GM19468 (cell line): ENCODE measurements at regions not wholly inside any gene's neighbourhood (a gene's known extent, or its start where the extent isn't known, plus 50 kb on each side); places are given as distances from the start of the nearest gene placed in this dataset.
"Not testable (repeated sequence)": the region's sequence is repeated elsewhere in the genome, so short reads cannot be mapped to it uniquely, and the experiment has no call there.

Experiments
- ATAC-seq: cut with Tn5 transposase; IDR thresholded peaks from one replicate; pipeline ENCODE4 v1.9.1; 2021; ENCODE audit warnings: mild to moderate bottlenecking, moderate library complexity, moderate number of reproducible peaks; ENCODE audit not compliant: unreplicated experiment; ENCODE audit errors: extremely low read depth

DNA sequence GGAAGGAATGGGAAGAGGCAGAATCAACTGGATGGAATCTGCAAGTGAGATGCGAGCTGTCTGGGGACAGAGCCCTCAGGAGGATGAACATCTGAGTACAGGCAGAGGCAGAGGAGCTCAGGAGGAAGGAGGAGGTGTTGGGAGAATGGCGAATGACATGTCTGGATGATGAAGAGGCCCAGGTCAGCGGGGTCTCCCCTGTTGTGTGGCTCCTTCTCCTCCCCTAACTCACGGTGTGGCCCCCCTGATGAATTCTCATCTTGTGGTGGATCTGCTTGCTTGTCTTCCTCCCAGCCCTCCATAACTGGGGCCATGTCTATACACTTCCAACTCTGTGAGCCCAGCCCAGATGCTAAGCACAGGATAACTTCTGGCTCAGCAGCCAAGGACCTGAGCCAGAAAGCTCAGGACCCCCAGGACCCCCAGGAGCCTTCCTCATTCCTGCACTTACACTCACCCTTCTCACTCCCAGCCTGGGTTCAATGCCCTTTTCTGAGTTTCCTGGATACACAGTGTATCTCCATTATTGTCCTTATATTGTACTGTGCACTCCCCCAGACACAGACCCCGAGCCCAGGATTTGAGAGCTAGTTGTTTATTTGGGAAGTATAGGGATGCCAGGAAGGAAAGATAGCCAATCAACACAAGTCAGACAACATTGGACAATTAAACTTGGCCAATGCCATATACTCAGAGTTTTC is 678.6 kb upstream of the HS6ST1 start:
- ATAC-seq, result no peak

GRCh38 chr2:129001926-129002325 is 683.3 kb upstream of the HS6ST1 start:
- no peak for ATAC-seq

DNA sequence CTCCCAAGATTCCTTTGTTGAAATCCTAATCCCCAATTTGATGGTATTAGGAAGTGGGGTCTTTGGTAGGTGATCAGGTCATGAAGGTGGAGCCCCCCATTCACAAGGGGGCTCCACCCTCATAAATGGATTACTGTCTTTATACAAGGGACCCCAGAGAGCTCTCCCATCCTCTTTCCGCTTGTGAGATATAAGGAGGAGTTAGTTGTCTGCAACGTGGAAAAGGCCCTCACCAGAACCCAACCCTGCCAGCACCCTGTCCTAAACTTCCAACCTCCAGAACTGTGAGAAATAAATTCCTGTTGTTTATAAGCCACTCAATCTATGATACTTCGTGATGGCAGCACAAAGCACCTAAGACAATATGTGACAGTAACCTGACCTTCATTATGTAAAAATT is 684.1 kb upstream of the HS6ST1 start:
- no peak for ATAC-seq

DNA sequence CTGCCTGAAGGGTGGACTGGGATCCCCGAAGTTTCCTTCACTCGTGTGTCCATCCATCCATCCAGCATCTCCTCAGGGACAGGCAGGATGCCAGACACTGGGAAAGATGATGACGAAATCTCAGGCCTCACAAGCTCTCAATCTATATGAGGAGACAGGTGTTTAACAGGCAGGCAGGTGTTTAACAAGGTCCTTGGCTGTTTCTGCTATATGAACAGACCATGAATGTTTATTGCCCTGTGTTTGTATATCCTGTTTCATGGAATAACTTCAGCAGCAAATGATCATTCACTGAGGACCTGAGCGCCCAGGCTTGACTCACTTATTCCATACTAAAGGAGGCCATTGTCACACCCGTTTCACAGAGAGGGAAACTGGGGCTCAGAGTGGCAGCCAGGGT is 685.8 kb upstream of the HS6ST1 start:
- no peak for ATAC-seq

- ATAC-seq, result no peak
These were observed 686.3 kb upstream of the HS6ST1 start for GRCh38 chr2:129004940-129005490.

GRCh38 chr2:129006135-129006886 is 687.6 kb upstream of the HS6ST1 start:
- ATAC-seq, result no peak

DNA sequence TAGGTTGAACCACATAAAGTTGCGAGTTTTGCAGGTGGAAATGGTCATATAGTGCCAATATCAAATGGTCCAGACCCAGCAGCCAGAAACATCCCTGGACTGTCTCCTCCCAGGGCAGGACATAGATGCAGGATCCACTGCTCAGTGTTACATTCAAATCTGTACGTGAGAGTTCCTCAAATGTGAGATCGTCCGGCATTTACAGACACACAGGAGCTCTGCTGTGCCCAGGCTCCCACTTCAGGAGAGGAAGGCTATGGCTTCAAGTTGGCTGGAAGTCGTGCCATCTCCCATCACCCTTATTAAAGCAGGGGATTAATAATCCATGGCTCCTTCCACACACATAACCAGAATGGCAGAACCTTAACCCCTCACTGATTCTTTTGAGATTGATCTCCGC is 688.2 kb upstream of the HS6ST1 start:
- no peak for ATAC-seq

DNA sequence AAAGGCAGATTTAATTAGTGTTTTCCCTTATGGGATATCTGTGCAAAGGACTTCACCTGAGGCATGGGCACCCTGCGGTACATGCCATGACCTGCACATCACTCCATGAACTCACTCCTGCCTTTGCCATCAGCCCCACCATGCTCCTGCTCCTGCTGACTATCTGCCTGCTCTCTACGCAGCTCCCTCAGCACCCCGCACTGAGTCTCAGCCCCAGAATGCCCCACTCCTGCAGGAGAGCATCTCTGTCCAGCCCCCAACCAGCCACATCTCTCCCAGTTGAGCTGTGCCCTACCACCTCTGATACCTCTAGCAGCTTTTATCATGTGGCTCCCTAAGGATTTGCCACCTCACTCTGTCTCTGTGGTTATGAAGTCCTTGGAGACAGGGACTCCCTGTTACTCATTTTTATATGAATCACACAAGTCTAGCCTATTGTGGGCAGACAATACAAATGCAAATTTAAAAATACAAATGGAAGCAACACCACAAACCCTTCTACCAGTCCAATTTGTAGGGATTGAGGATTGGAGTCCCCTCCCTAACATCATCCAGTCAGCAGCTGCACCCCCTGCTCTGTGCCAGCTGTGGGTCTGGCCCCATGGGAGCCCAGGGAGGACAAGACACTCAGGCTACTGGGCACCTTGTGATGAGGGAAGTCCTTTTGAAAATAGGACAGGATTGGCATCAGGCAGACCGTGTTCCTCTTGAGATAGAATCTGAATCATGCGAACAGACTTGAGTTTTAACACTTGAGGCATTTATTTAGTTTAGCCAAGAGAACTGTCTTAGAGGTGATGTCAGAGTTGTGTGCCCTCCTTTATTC is 689.6 kb upstream of the HS6ST1 start:
- ATAC-seq, result no peak

DNA sequence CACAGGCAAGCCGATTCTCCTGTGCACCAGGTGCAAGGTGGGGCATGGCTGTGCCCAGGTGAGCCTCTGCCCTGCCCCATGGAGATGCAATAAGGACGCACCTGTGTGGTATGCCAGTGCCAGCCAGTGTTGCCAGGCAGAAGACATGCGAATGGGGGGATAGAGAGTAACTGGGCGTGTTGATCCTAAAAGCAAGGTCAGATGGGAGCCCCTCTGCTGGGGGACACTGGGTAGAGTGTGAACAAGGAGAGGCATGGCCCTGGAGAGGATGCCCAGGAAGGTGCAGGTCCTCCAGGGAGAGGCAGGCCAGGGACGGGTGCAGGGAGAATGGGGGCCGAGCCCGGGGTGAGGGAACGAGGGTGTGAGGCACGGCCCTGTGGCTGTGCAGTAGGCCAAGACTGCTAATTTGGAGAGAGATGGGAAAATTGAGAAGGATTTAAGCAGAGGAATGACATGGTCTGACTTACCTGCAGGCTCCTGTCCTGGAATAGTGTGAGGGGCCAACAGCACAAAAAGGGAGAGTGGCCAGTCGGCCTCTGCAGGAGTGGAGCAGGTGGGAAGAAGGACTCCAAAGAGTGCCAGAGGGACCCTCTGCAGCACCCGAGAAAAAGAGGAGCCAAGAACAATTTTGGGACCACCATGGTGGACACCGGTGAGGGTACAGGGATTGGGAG is 690.4 kb upstream of the HS6ST1 start:
- ATAC-seq, result no peak

DNA sequence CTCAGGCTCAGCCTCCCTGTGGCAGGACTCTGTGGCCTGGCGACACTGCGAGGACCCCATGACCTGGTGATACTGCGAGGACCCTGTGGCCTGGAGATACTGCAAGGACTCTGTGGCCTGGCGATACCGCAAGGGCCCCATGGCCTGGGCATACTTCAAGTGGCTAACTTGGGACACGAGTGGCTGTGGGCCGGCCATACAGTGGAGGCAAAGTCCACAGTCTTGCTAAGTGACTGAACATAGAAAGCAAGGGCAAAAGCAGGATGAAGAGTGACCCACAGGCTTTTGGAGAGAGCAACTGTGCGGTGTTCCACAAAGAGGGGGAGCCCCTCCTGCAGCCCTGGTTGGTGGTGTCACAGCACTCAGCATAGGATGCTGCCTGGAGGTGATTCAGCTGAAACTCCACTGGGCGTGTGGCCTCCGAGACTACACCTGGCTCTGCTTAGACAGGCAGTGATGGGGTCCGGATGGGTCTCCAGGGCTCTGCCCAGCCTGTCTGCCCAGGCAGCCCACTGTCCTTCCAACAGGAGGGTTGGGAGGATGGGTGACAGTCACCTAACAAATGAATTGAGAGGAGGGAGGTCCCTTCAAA is 691.0 kb upstream of the HS6ST1 start:
- ATAC-seq, result no peak

GRCh38 chr2:129010262-129010661 is 691.6 kb upstream of the HS6ST1 start:
- ATAC-seq, result no peak

DNA sequence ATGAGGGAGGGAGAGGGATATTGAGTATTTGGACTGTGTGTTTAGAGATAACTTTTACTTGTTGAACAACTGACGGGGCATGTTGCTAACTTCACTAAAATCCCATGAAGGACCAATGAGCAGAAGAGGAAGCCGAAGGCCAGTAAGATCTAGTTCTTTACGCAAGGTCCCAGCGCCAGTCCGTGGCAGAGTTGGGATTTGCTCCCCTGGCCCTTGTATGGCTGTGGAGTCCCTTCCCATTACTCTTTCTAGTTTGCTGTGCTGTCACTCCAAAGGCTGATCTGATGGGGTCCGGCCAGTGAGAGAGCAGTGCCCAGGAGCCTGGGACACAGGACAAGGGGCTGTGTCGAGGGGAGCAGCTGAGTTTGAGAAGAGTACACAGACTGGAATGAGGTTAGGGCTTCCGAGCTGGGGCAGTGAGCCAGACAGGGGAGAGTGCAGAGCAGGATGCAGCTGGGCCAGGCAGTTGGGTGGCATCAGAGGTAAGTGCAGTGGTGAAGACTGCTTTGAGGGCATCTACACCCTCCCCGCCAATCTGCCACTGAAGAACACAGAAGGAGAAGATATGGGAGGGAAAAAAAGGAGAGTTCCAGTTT is 692.9 kb upstream of the HS6ST1 start:
- ATAC-seq, result no peak

- no peak for ATAC-seq
These were observed 695.8 kb upstream of the HS6ST1 start for GRCh38 chr2:129014432-129014831.

GRCh38 chr2:129015397-129016285 is 697.0 kb upstream of the HS6ST1 start:
- no peak for ATAC-seq

DNA sequence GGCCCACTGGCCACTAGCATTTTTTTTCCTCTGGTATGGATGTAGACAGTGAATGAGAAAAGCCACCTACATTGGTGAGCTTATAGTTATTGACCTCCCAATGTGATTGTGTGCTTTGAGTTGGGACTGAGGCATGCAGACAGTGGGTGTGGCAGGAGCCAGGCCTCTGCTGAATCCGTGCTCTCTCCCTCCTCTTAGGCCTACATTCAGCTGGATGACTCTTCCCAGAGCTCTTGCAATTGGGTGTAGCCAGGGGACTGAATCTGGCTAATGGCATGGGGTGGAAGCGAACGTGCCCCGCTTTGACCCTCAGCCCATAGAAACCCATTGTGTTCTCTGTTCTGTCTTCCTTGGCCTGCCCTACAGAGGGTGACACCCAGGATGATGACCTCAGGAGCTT is 698.3 kb upstream of the HS6ST1 start:
- ATAC-seq, result no peak

- no peak for ATAC-seq
These were observed 706.1 kb upstream of the HS6ST1 start for GRCh38 chr2:129024796-129025195.

GRCh38 chr2:129035992-129036391 is 717.3 kb upstream of the HS6ST1 start:
- no peak for ATAC-seq

DNA sequence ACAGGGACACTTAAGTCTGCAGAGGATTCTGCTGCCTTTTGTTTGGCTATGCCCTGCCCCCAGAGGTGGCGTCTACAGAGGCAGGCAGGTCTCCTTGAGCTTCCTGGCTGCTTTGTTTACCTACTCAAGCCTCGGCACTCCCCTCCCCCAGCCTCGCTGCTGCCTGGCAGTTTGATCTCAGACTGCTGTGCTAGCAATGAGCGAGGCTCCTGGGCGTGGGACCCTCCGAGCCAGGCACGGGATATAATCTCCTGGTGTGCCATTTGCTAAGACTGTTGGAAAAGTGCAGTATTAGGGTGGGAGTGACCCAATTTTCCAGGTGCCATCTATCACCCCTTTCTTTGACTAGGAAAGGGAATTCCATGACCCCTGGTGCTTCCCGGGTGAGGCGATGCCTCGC is 725.0 kb upstream of the HS6ST1 start:
- ATAC-seq, result not testable (repeated sequence)
